ENCODE measurements at regions not wholly inside any gene's neighbourhood (a gene's known extent, or its start where the extent isn't known, plus 50 kb on each side); places are given as distances from the start of the nearest gene placed in this dataset.
"Not testable (repeated sequence)": the region's sequence is repeated elsewhere in the genome, so short reads cannot be mapped to it uniquely, and the experiment has no call there.

GRCh38 chr2:187982668-187983067 lies 309.0 kb upstream of the GULP1 start:
- intact Hi-C loops (cut with DNase I): no loop called here
- DNase-seq: no peak

GRCh38 chr2:187985195-187985594 lies 306.5 kb upstream of the GULP1 start:
- intact Hi-C loops (cut with DNase I): no loop called here
- no peak for DNase-seq

GRCh38 chr2:187985923-187986322 lies 305.8 kb upstream of the GULP1 start:
- intact Hi-C loops (cut with DNase I): no loop called here
- no peak for DNase-seq

- DNase-seq: no peak
- intact Hi-C loops (cut with DNase I): no loop called here
Observed at GRCh38 chr2:187986390-187987105, 305.1 kb upstream of the GULP1 start.

GRCh38 chr2:187988348-187988747 lies 303.3 kb upstream of the GULP1 start:
- DNase-seq: no peak
- intact Hi-C loops (cut with DNase I): no loop called here

GRCh38 chr2:187989925-187990623 lies 301.6 kb upstream of the GULP1 start:
- no peak for DNase-seq
- intact Hi-C loops (cut with DNase I): no loop called here

GRCh38 chr2:187991389-187991788 lies 300.3 kb upstream of the GULP1 start:
- intact Hi-C loops (cut with DNase I): no loop called here

GRCh38 chr2:187994464-187995331 lies 297.0 kb upstream of the GULP1 start:
- intact Hi-C loops (cut with DNase I): no loop called here
- DNase-seq: peak in 5 of 10 donors; percentile 20 to 78 (median 30)

More at GRCh38 chr2:187991389-187991788, 300.3 kb upstream of the GULP1 start:
- DNase-seq: no peak

GRCh38 chr2:187995556-187995955 lies 296.1 kb upstream of the GULP1 start:
- intact Hi-C loops (cut with DNase I): no loop called here
- no peak for DNase-seq

- DNase-seq: no peak
- intact Hi-C loops (cut with DNase I): no loop called here
Observed at GRCh38 chr2:187996630-187997029, 295.0 kb upstream of the GULP1 start.

- DNase-seq: no peak
- intact Hi-C loops (cut with DNase I): no loop called here
Observed at GRCh38 chr2:188000189-188000588, 291.5 kb upstream of the GULP1 start.

- intact Hi-C loops (cut with DNase I): no loop called here
- no peak for DNase-seq
Observed at GRCh38 chr2:188003800-188004199, 287.9 kb upstream of the GULP1 start.

GRCh38 chr2:188013767-188014166 lies 277.9 kb upstream of the GULP1 start:
- intact Hi-C loops (cut with DNase I): no loop called here
- no peak for DNase-seq

- no peak for DNase-seq
- intact Hi-C loops (cut with DNase I): no loop called here
Observed at GRCh38 chr2:188016917-188017316, 274.8 kb upstream of the GULP1 start.

- DNase-seq: no peak
- intact Hi-C loops (cut with DNase I): no loop called here
Observed at GRCh38 chr2:188022389-188022788, 269.3 kb upstream of the GULP1 start.

GRCh38 chr2:188023035-188023434 lies 268.6 kb upstream of the GULP1 start:
- intact Hi-C loops (cut with DNase I): no loop called here
- DNase-seq: no peak

GRCh38 chr2:188024811-188025210 lies 266.9 kb upstream of the GULP1 start:
- intact Hi-C loops (cut with DNase I): no loop called here
- no peak for DNase-seq

- intact Hi-C loops (cut with DNase I): no loop called here
- DNase-seq: peak in 1 of 10 donors; percentile 51
Observed at GRCh38 chr2:188028739-188029138, 262.9 kb upstream of the GULP1 start.

GRCh38 chr2:188032306-188032705 lies 259.4 kb upstream of the GULP1 start:
- no peak for DNase-seq

GRCh38 chr2:188032786-188033185 lies 258.9 kb upstream of the GULP1 start:
- no peak for DNase-seq
- intact Hi-C loops (cut with DNase I): no loop called here

More at GRCh38 chr2:188032306-188032705, 259.4 kb upstream of the GULP1 start:
- intact Hi-C loops (cut with DNase I): no loop called here

- intact Hi-C loops (cut with DNase I): not testable (repeated sequence)
Observed at GRCh38 chr2:188033240-188033639, 258.4 kb upstream of the GULP1 start.

More at GRCh38 chr2:188033240-188033639, 258.4 kb upstream of the GULP1 start:
- not testable (repeated sequence) for DNase-seq

Data from posterior cingulate gyrus (tissue), 11 donors.